ENCODE measurements at regions not wholly inside any gene's neighbourhood (a gene's known extent, or its start where the extent isn't known, plus 50 kb on each side); places are given as distances from the start of the nearest gene placed in this dataset.

GRCh38 chr12:98418357-98419075, 96.9 kb upstream of the TMPO start:
- TF ChIP-seq POLR2A (IDR thresholded peaks at IDR 0.05; ENCODE audit: low read length) = no peak
- no peak for TF ChIP-seq GATA1 (IDR thresholded peaks at IDR 0.05; ENCODE audit: low read depth, low read length)
